Spleen (tissue), 11 donors: ENCODE measurements at regions not wholly inside any gene's neighbourhood (a gene's known extent, or its start where the extent isn't known, plus 50 kb on each side); places are given as distances from the start of the nearest gene placed in this dataset.
A peak's percentile ranks its signal among the peaks of the same experiment; 100 is the strongest.

Source experiments
- DNase-seq: peaks from one replicate; pipeline ENCODE4 v3.0.0-alpha.2; 2020
- H3K27ac ChIP-seq, 8 donors: fragments of 200-600 bp; sonication (generic) in 7 of 8; 1 replicate in 4 of 8; 2 replicates in 4 of 8; pipeline versions ENCODE4 v1.5.0 to v1.8.0; 2016 to 2021; ENCODE audit warnings: inconsistent platforms in 4 of 8, mild to moderate bottlenecking in 4 of 8, moderate library complexity in 1 of 8
- H3K27me3 ChIP-seq, 7 donors: fragments of 200-600 bp; sonication (generic) in 6 of 7; replicated peaks in 1 of 7; 1 replicate in 4 of 7; 2 replicates in 3 of 7; pipeline versions ENCODE4 v1.5.0 to v1.8.0; 2016 to 2021; ENCODE audit warnings: inconsistent platforms in 3 of 7, mild to moderate bottlenecking in 1 of 7
- H3K36me3 ChIP-seq, 6 donors: fragments of 200-600 bp; sonication (generic) in 5 of 6; 1 replicate in 4 of 6; 2 replicates in 2 of 6; pipeline versions ENCODE4 v1.5.0 to v1.8.0; 2016 to 2021; ENCODE audit warnings: inconsistent platforms in 2 of 6
- H3K4me1 ChIP-seq, 6 donors: fragments of 200-600 bp; sonication (generic) in 5 of 6; 1 replicate in 3 of 6; 2 replicates in 3 of 6; pipeline versions ENCODE4 v1.5.0 to v1.8.0; 2016 to 2021; ENCODE audit warnings: inconsistent platforms in 3 of 6
- H3K4me3 ChIP-seq, 8 donors: fragments of 200-600 bp; sonication (generic) in 7 of 8; 1 replicate in 4 of 8; 2 replicates in 4 of 8; pipeline versions ENCODE4 v1.5.0 to v1.8.0; 2016 to 2021; ENCODE audit warnings: inconsistent platforms in 4 of 8, mild to moderate bottlenecking in 4 of 8, moderate library complexity in 2 of 8
- H3K9me3 ChIP-seq, 8 donors: fragments of 200-600 bp; sonication (generic) in 7 of 8; 1 replicate in 4 of 8; 2 replicates in 4 of 8; pipeline versions ENCODE4 v1.5.0 to v1.8.0; 2016 to 2021; ENCODE audit warnings: inconsistent platforms in 4 of 8
- CTCF ChIP-seq, 11 experiments: fragments of 200-600 bp in 7 of 11; fragments of 450-650 bp in 4 of 11; sonication (generic) in 4 of 11; IDR thresholded peaks in 8 of 11; conservative IDR thresholded peaks in 3 of 11; 1 replicate in 7 of 11; 2 replicates in 4 of 11; pipeline versions ENCODE4 v1.4.0 to v1.8.0; 2016 to 2021; ENCODE audit warnings: antibody characterized with exemption in 11 of 11, inconsistent platforms in 4 of 11, mild to moderate bottlenecking in 1 of 11
- POLR2A ChIP-seq, 3 donors: fragments of 450-650 bp; IDR thresholded peaks; one replicate each; pipeline ENCODE4 v1.5.1; 2017; ENCODE audit warnings: antibody characterized with exemption in 3 of 3, mild to moderate bottlenecking in 1 of 3
- POLR2AphosphoS5 ChIP-seq, 3 donors: sonication (generic); formaldehyde crosslinking; IDR thresholded peaks; one replicate each; pipeline ENCODE4 v1.5.1; 2017; ENCODE audit warnings: antibody characterized with exemption in 3 of 3
- WGBS, 5 donors: extraction: QIAGEN DNeasy Blood & Tissue Kit in 3 of 5; methylation state at CpG; one replicate each; pipeline versions ENCODE4 v1.1.5 to v1.1.7; 2013 to 2018; 5-methylcytosine and 5-hydroxymethylcytosine counted together
- intact Hi-C: fragments of 100-400 bp; cut with DNase I; formaldehyde crosslinking; loops from one replicate; pipeline ENCODE4 v1.15.0; 2023; ENCODE audit warnings: low total_unique reads
- donor health status: healthy with polysubstance abuse.
- donor health status: DM: no; HTN: no; CAD: no; lungs with moderate emphysema.
- donor health status: DM: no; HTN: no; CAD: no.
- donor health status: Bipolar disorder and iron deficiency.
- donor health status: healthy.
- donor health status: DM: no; HTN: no; CAD: no.
- donor health status: DM: yes; HTN: yes; CAD: no.

DNA sequence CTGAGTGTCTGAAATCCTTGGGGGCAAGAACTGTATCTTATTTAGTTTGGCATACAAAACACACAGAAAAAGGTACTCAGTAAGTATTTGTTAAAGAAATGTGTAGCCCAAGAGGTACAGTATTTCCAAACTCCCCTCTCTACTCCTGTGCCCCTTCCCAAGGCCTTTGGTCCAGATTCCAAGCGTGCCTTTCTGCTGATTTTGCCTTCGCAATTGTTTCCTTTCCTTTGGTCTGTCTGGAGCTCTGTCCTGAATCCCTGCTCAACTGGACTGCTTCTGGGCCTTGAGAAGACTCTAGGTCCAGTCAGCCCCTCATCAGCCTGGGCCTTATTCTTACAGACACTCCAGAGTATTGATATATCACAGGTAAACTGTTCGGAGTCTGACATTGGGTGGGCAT, 122.2 kb upstream of the SYNCRIP start:
- 88 to 95% (median 92%) methylated on average over 3 of the region's 3 CpGs for WGBS, 5 donors
- Histone ChIP-seq H3K36me3 (no peaks in the 10 kb centered on the region), H3K27ac (no peak overlapping the region), H3K27me3 (no peaks in the 10 kb centered on the region), H3K4me1 (no peaks in the 10 kb centered on the region), H3K4me3 (no peak overlapping the region), H3K9me3 (no peaks in the 10 kb centered on the region)
- intact Hi-C loops, result no loop called here
- DNase-seq, result no peak
- no peak for TF ChIP-seq POLR2AphosphoS5 (IDR thresholded peaks at IDR 0.05)
- TF ChIP-seq CTCF (IDR thresholded peaks at IDR 0.05 in 8 of 11, conservative IDR thresholded peaks at IDR 0.05 in 3 of 11), result no peak
- TF ChIP-seq POLR2A (IDR thresholded peaks at IDR 0.05), result no peak

GRCh38 chr6:85756982-85757381, 114.3 kb upstream of the SYNCRIP start:
- H3K9me3 ChIP-seq, result no peaks in the 10 kb centered on the region
- peaks cover 0 to 2% (median 0%) of the 10 kb centered on the region in 7 donors for H3K27me3 ChIP-seq
- no peak overlapping the region for H3K4me3 ChIP-seq
- TF ChIP-seq POLR2A (IDR thresholded peaks at IDR 0.05), result no peak
- peak in 1 of 11 experiments; percentile 23 for TF ChIP-seq CTCF (IDR thresholded peaks at IDR 0.05 in 8 of 11, conservative IDR thresholded peaks at IDR 0.05 in 3 of 11)
- no peaks in the 10 kb centered on the region for H3K36me3 ChIP-seq
- no peaks in the 10 kb centered on the region for H3K4me1 ChIP-seq
- intact Hi-C loops, result no loop called here
- no peak for DNase-seq
- H3K27ac ChIP-seq, result no peak overlapping the region

GRCh38 chr6:85754894-85755293, 112.2 kb upstream of the SYNCRIP start:
- Histone ChIP-seq H3K4me1 (no peaks in the 10 kb centered on the region), H3K4me3 (no peak overlapping the region), H3K9me3 (no peaks in the 10 kb centered on the region), H3K27ac (no peak overlapping the region), H3K27me3 (peaks cover 0 to 7% (median 0%) of the 10 kb centered on the region in 7 donors), H3K36me3 (no peaks in the 10 kb centered on the region)
- WGBS, 5 donors, result 53 to 70% (median 61%) methylated on average over 2 of the region's 2 CpGs
- intact Hi-C loops, result no loop called here
- TF ChIP-seq POLR2A (IDR thresholded peaks at IDR 0.05) (no peak), CTCF (IDR thresholded peaks at IDR 0.05 in 8 of 11, conservative IDR thresholded peaks at IDR 0.05 in 3 of 11) (no peak), POLR2AphosphoS5 (IDR thresholded peaks at IDR 0.05) (no peak)
- DNase-seq, result no peak

- WGBS, 5 donors, result 71 to 87% (median 76%) methylated on average over 5 of the region's 5 CpGs
- intact Hi-C loops, result no loop called here
- TF ChIP-seq POLR2A (IDR thresholded peaks at IDR 0.05) (no peak), POLR2AphosphoS5 (IDR thresholded peaks at IDR 0.05) (no peak)
Observed at GRCh38 chr6:85752602-85753001, 109.9 kb upstream of the SYNCRIP start.

More at GRCh38 chr6:85752602-85753001, 109.9 kb upstream of the SYNCRIP start:
- Histone ChIP-seq H3K27me3 (peaks cover 0 to 11% (median 0%) of the 10 kb centered on the region in 7 donors), H3K4me1 (no peaks in the 10 kb centered on the region), H3K27ac (no peak overlapping the region), H3K36me3 (no peaks in the 10 kb centered on the region), H3K9me3 (no peaks in the 10 kb centered on the region), H3K4me3 (no peak overlapping the region)
- DNase-seq, result no peak
